Activated CD8-positive, alpha-beta T cell treated with anti-CD3 and anti-CD28 coated beads, Interleukin-2, amount 10 ng/mL, durations not matched to agents 7 days and 5 days (primary cell): ENCODE measurements at regions not wholly inside any gene's neighbourhood (a gene's known extent, or its start where the extent isn't known, plus 50 kb on each side); places are given as distances from the start of the nearest gene placed in this dataset.

ENCODE experiments used
- ATAC-seq: fragments of 150-1000 bp; cut with Tn5 transposase; one replicate; pipeline ENCODE4 v1.10.0; 2021; ENCODE audit warnings: moderate library complexity
- CTCF ChIA-PET: fragments of 350-600 bp; sonication (Branson Sonifier 250); formaldehyde crosslinking; loops from one replicate; lab custom pipeline; 2021; ENCODE audit warnings: antibody characterized with exemption; lab: Charles Lee
- POLR2A ChIA-PET: fragments of 350-600 bp; sonication (Branson Sonifier 250); formaldehyde crosslinking; loops from one replicate; lab custom pipeline; 2021; ENCODE audit warnings: antibody characterized with exemption; lab: Charles Lee
- DNase-seq: peaks from one replicate; pipeline ENCODE4 v3.0.0-alpha.2; 2020
- H3K27ac Mint-ChIP-seq: one replicate; pipeline ENCODE4 v1.8.0; 2021; ENCODE audit warnings: mild to moderate bottlenecking, mixed read lengths
- H3K27me3 Mint-ChIP-seq: one replicate; pipeline ENCODE4 v1.8.0; 2021; ENCODE audit warnings: low read depth, mixed read lengths
- H3K36me3 Mint-ChIP-seq: one replicate; pipeline ENCODE4 v1.8.0; 2021; ENCODE audit warnings: low read depth, mixed read lengths
- H3K4me1 Mint-ChIP-seq: one replicate; pipeline ENCODE4 v1.8.0; 2021; ENCODE audit warnings: low read depth, mixed read lengths
- H3K4me3 Mint-ChIP-seq: one replicate; pipeline ENCODE4 v1.8.0; 2021; ENCODE audit warnings: mild to moderate bottlenecking, mixed read lengths
- H3K9me3 Mint-ChIP-seq: one replicate; pipeline ENCODE4 v1.8.0; 2022; ENCODE audit warnings: mixed read lengths; ENCODE audit not compliant: insufficient read depth

- no peak overlapping the region for H3K4me3 Mint-ChIP-seq
- CTCF ChIA-PET = no interaction called here
- H3K36me3 Mint-ChIP-seq = no peaks in the 10 kb centered on the region
- H3K27me3 Mint-ChIP-seq = no peaks in the 10 kb centered on the region
- H3K9me3 Mint-ChIP-seq = peaks cover 4% of the 10 kb centered on the region
- no peak for ATAC-seq
- H3K4me1 Mint-ChIP-seq = no peaks in the 10 kb centered on the region
- DNase-seq = no peak
- no peak overlapping the region for H3K27ac Mint-ChIP-seq
- POLR2A ChIA-PET = no interaction called here
Observed at GRCh38 chr19:31946491-31946890, 398.9 kb upstream of the ZNF507 start.

- H3K4me1 Mint-ChIP-seq = no peaks in the 10 kb centered on the region
- no peak for DNase-seq
- H3K9me3 Mint-ChIP-seq = peaks cover 4% of the 10 kb centered on the region
- H3K4me3 Mint-ChIP-seq = no peak overlapping the region
- ChIA-PET POLR2A (no interaction called here), CTCF (no interaction called here)
- H3K27me3 Mint-ChIP-seq = no peaks in the 10 kb centered on the region
- ATAC-seq = no peak
- no peak overlapping the region for H3K27ac Mint-ChIP-seq
- H3K36me3 Mint-ChIP-seq = no peaks in the 10 kb centered on the region
Observed at GRCh38 chr19:31947436-31948115, 397.8 kb upstream of the ZNF507 start.

- no peak for DNase-seq
- CTCF ChIA-PET = no interaction called here
- Mint-ChIP-seq H3K27ac (no peak overlapping the region), H3K4me1 (no peaks in the 10 kb centered on the region), H3K9me3 (peaks cover 4% of the 10 kb centered on the region), H3K27me3 (no peaks in the 10 kb centered on the region), H3K36me3 (no peaks in the 10 kb centered on the region), H3K4me3 (no peak overlapping the region)
- ATAC-seq = no peak
- POLR2A ChIA-PET = no interaction called here
Observed at GRCh38 chr19:31952693-31953092, 392.7 kb upstream of the ZNF507 start.

DNA sequence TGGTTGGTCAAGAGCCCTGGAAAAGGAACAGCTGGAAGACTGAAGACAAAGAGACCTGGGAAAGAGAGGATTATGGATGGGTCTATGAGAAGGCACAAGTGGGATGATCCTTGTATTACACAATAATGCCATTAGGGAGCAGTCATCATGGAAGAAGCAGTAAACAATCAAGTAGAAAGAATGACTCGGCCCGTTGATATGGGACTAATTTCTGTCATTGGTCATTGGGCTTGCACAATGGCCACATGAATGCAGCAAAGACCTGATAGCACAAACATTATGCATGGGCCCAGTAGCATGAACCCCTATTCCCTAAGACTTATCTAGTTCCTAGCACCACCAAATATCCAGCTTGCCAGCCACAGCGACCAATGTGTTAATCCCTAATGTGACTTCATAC is 390.3 kb upstream of the ZNF507 start:
- Mint-ChIP-seq H3K4me1 (no peaks in the 10 kb centered on the region), H3K36me3 (no peaks in the 10 kb centered on the region), H3K9me3 (peaks cover 4% of the 10 kb centered on the region), H3K27me3 (no peaks in the 10 kb centered on the region), H3K4me3 (no peak overlapping the region), H3K27ac (no peak overlapping the region)
- ChIA-PET CTCF (no interaction called here), POLR2A (interaction anchor here (0.5 kb wide), 1 partner anchor 14 kb away, joined by 3 read pairs; no protein-coding TSS in a partner anchor)
- DNase-seq = no peak
- ATAC-seq = no peak

DNA sequence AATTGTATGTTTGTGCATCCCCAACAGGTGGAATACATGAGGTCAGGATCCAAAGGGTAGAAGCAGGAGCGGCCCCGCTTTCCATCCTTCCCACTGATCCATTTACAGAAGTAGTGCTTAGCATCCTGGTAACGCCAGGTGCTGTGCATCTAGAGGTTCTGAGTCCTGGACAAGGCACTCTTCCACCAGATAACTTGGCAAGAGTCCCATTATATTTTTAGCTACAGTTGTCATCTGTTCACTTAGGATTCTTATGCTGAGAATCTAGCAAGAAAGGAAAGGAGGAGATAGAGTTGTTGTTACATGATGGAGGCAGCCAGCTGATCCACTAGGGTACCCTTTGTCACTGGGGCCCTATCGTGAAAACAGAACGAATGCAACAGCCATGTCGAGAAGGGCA is 389.5 kb upstream of the ZNF507 start:
- no peak overlapping the region for H3K4me3 Mint-ChIP-seq
- H3K36me3 Mint-ChIP-seq = no peaks in the 10 kb centered on the region
- H3K27me3 Mint-ChIP-seq = no peaks in the 10 kb centered on the region
- peaks cover 4% of the 10 kb centered on the region for H3K9me3 Mint-ChIP-seq
- H3K4me1 Mint-ChIP-seq = no peaks in the 10 kb centered on the region
- ChIA-PET POLR2A (interaction anchor here (0.5 kb wide), 1 partner anchor 15 kb away, joined by 3 read pairs; no protein-coding TSS in a partner anchor), CTCF (no interaction called here)
- ATAC-seq = no peak
- H3K27ac Mint-ChIP-seq = no peak overlapping the region
- DNase-seq = no peak

GRCh38 chr19:31956771-31957392 is 388.5 kb upstream of the ZNF507 start:
- Mint-ChIP-seq H3K27ac (no peak overlapping the region), H3K4me1 (no peaks in the 10 kb centered on the region), H3K9me3 (peaks cover 4% of the 10 kb centered on the region), H3K36me3 (no peaks in the 10 kb centered on the region), H3K27me3 (no peaks in the 10 kb centered on the region), H3K4me3 (no peak overlapping the region)
- ATAC-seq (no peak), DNase-seq (no peak)
- CTCF ChIA-PET = no interaction called here
- POLR2A ChIA-PET = no interaction called here

DNA sequence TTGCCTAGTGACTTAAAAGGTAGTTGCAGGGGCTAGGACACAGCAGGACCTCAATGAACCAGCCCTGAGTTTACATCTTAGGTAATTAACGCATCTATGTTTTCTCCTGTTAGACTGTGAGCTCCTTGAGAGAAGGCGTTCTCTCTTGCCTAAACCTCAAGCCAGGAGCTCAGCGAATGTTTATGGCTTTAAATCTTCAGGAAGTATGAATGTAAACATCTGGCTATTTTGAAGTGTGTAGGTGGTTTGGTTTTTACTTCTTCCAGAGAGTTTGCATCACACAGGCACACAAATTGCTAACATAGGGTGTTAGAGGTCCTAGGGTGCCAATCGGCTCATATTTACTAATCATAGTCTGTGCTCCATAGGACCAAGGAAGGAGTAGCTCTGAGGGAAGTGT is 387.7 kb upstream of the ZNF507 start:
- no peak for DNase-seq
- Mint-ChIP-seq H3K27ac (no peak overlapping the region), H3K27me3 (no peaks in the 10 kb centered on the region), H3K4me3 (no peak overlapping the region), H3K9me3 (peaks cover 4% of the 10 kb centered on the region), H3K4me1 (no peaks in the 10 kb centered on the region), H3K36me3 (no peaks in the 10 kb centered on the region)
- ATAC-seq = no peak
- POLR2A ChIA-PET = no interaction called here
- CTCF ChIA-PET = no interaction called here

DNA sequence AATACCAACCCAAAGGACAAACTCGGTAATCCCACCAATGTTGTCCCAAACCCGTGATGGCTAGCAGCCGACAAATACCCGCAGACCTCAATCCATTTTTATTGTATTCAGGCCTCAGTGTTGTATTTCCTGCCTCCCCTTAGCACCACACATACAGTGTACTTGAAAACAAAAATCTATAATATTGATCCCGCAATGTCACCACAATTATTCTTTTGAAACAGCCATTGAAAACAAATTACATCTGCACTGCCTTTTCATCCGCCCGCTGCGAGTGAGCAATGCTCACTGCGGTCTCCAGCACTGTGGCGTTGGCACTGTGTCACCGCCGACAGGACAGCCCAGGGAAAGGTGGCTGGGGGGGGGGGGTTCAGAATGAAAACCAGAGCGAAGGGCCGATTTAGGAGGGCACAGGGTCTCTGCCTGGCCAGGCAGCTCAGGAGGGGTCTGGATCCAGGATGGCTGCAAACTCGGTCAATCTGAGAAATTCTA is 385.8 kb upstream of the ZNF507 start:
- H3K9me3 Mint-ChIP-seq = no peaks in the 10 kb centered on the region
- ChIA-PET CTCF (interaction anchor here (0.8 kb wide), 1 partner anchor 19 kb away, joined by 3 read pairs; no protein-coding TSS in a partner anchor), POLR2A (no interaction called here)
- no peak overlapping the region for H3K4me3 Mint-ChIP-seq
- ATAC-seq (no peak), DNase-seq (no peak)
- H3K4me1 Mint-ChIP-seq = no peaks in the 10 kb centered on the region
- no peak overlapping the region for H3K27ac Mint-ChIP-seq
- H3K27me3 Mint-ChIP-seq = no peaks in the 10 kb centered on the region
- H3K36me3 Mint-ChIP-seq = no peaks in the 10 kb centered on the region

- ChIA-PET POLR2A (no interaction called here), CTCF (no interaction called here)
- no peak overlapping the region for H3K4me3 Mint-ChIP-seq
- no peaks in the 10 kb centered on the region for H3K27me3 Mint-ChIP-seq
- H3K27ac Mint-ChIP-seq = no peak overlapping the region
- H3K4me1 Mint-ChIP-seq = no peaks in the 10 kb centered on the region
- H3K9me3 Mint-ChIP-seq = no peaks in the 10 kb centered on the region
- no peaks in the 10 kb centered on the region for H3K36me3 Mint-ChIP-seq
- ATAC-seq = no peak
- DNase-seq = no peak
Observed at GRCh38 chr19:31960474-31960873, 384.9 kb upstream of the ZNF507 start.

GRCh38 chr19:31961191-31961590 is 384.2 kb upstream of the ZNF507 start:
- H3K4me3 Mint-ChIP-seq = no peak overlapping the region
- no peak overlapping the region for H3K27ac Mint-ChIP-seq
- POLR2A ChIA-PET = no interaction called here
- H3K36me3 Mint-ChIP-seq = no peaks in the 10 kb centered on the region
- CTCF ChIA-PET = no interaction called here
- no peaks in the 10 kb centered on the region for H3K27me3 Mint-ChIP-seq
- no peaks in the 10 kb centered on the region for H3K9me3 Mint-ChIP-seq
- ATAC-seq (no peak), DNase-seq (no peak)
- H3K4me1 Mint-ChIP-seq = no peaks in the 10 kb centered on the region

GRCh38 chr19:31961667-31962066 is 383.7 kb upstream of the ZNF507 start:
- no peak overlapping the region for H3K27ac Mint-ChIP-seq
- H3K27me3 Mint-ChIP-seq = no peaks in the 10 kb centered on the region
- POLR2A ChIA-PET = no interaction called here
- DNase-seq = no peak
- no peaks in the 10 kb centered on the region for H3K9me3 Mint-ChIP-seq
- CTCF ChIA-PET = no interaction called here
- ATAC-seq = no peak
- H3K4me3 Mint-ChIP-seq = no peak overlapping the region
- H3K4me1 Mint-ChIP-seq = no peaks in the 10 kb centered on the region
- H3K36me3 Mint-ChIP-seq = no peaks in the 10 kb centered on the region

- Mint-ChIP-seq H3K9me3 (no peaks in the 10 kb centered on the region), H3K4me3 (no peak overlapping the region), H3K4me1 (no peaks in the 10 kb centered on the region), H3K27ac (no peak overlapping the region), H3K27me3 (no peaks in the 10 kb centered on the region), H3K36me3 (no peaks in the 10 kb centered on the region)
- ChIA-PET CTCF (no interaction called here), POLR2A (no interaction called here)
- no peak for DNase-seq
- ATAC-seq = no peak
Observed at GRCh38 chr19:31962561-31962996, 382.8 kb upstream of the ZNF507 start.
